Ovary (tissue), 7 donors: ENCODE measurements at regions not wholly inside any gene's neighbourhood (a gene's known extent, or its start where the extent isn't known, plus 50 kb on each side); places are given as distances from the start of the nearest gene placed in this dataset.

ENCODE experiments used
- DNase-seq, 5 donors: peaks; one replicate each; pipeline ENCODE4 v3.0.0-alpha.2; 2019 to 2020
- H3K27ac ChIP-seq, 2 donors: fragments of 200-600 bp; one replicate each; pipeline versions ENCODE4 v1.5.1 to v1.8.0; 2019 to 2022
- H3K27me3 ChIP-seq: fragments of 200-600 bp; one replicate; pipeline ENCODE4 v1.8.0; 2022
- H3K36me3 ChIP-seq: fragments of 200-600 bp; sonication (generic); one replicate; pipeline ENCODE4 v1.5.1; 2019
- H3K4me1 ChIP-seq: one replicate; pipeline ENCODE4 v1.8.1; 2013; ENCODE audit warnings: mild to moderate bottlenecking, moderate library complexity; ENCODE audit not compliant: insufficient read depth
- H3K4me3 ChIP-seq: fragments of 200-600 bp; sonication (generic); one replicate; pipeline ENCODE4 v1.5.1; 2017
- H3K9me3 ChIP-seq, 2 donors: fragments of 200-600 bp in 1 of 2; sonication (generic) in 1 of 2; one replicate each; pipeline versions ENCODE4 v1.5.1 to v1.8.1; 2013 to 2019; ENCODE audit warnings: mild to moderate bottlenecking in 1 of 2, moderate library complexity in 1 of 2
- CTCF ChIP-seq, 3 donors: fragments of 450-650 bp in 2 of 3; fragments of 200-600 bp in 1 of 3; IDR thresholded peaks; one replicate each; pipeline versions ENCODE4 v1.5.1 to v1.8.0; 2016 to 2022; ENCODE audit warnings: antibody characterized with exemption in 3 of 3, mild to moderate bottlenecking in 1 of 3
- EP300 ChIP-seq: sonication (generic); formaldehyde crosslinking; IDR thresholded peaks from one replicate; pipeline ENCODE4 v1.6.1; 2017; ENCODE audit warnings: antibody characterized with exemption
- POLR2A ChIP-seq: fragments of 450-650 bp; IDR thresholded peaks from one replicate; pipeline ENCODE4 v1.6.1; 2017; ENCODE audit warnings: antibody characterized with exemption, mild to moderate bottlenecking, moderate library complexity
- WGBS, 3 donors: extraction: QIAGEN DNeasy Blood & Tissue Kit in 1 of 3; methylation state at CpG; one replicate each; pipeline versions ENCODE4 v1.1.5 to v1.1.7; 2013 to 2017; 5-methylcytosine and 5-hydroxymethylcytosine counted together
- intact Hi-C, 4 donors: fragments of 100-400 bp; cut with DNase I; formaldehyde crosslinking; loops; one replicate each; pipeline versions ENCODE4 v1.11.0 to v1.15.1; 2022 to 2023
- donor health status: DM: no; HTN: no; CAD: no; lungs with moderate emphysema.
- donor health status: DM: no; HTN: no; CAD: no.
- donor health status: Bipolar disorder and iron deficiency.
- donor health status: DM: no; HTN: no; CAD: no.
- donor health status: DM: yes; HTN: yes; CAD: no.

GRCh38 chr10:89837165-89838043 lies 136.0 kb downstream of the KIF20B start:
- Histone ChIP-seq H3K27ac (no peak overlapping the region), H3K4me3 (peak overlapping the region; percentile 37), H3K9me3 (no peaks in the 10 kb centered on the region), H3K4me1 (peaks cover 3% of the 10 kb centered on the region), H3K36me3 (no peaks in the 10 kb centered on the region), H3K27me3 (no peaks in the 10 kb centered on the region)
- DNase-seq = peak; percentile 19 to 50 (median 26)
- 1 to 14% (median 3%) methylated on average over 47 to 65 of the region's 65 CpGs for WGBS, 3 donors
- TF ChIP-seq EP300 (no peak), CTCF (IDR thresholded peaks at IDR 0.05) (no peak), POLR2A (no peak)
- intact Hi-C loops = no loop called here

- intact Hi-C loops = no loop called here
- Histone ChIP-seq H3K36me3 (no peaks in the 10 kb centered on the region), H3K4me3 (peak overlapping the region; percentile 37), H3K9me3 (no peaks in the 10 kb centered on the region), H3K4me1 (peaks cover 3% of the 10 kb centered on the region), H3K27me3 (no peaks in the 10 kb centered on the region), H3K27ac (no peak overlapping the region)
- no peak for DNase-seq
- no peak for TF ChIP-seq EP300
- no peak for TF ChIP-seq POLR2A
- TF ChIP-seq CTCF (IDR thresholded peaks at IDR 0.05) = no peak
- 34 to 49% (median 47%) methylated on average over 23 of the region's 23 CpGs for WGBS, 3 donors
Measured at GRCh38 chr10:89838044-89838615, 136.7 kb downstream of the KIF20B start.

- intact Hi-C loops = no loop called here
Measured at GRCh38 chr10:89845541-89846280, 144.3 kb downstream of the KIF20B start.

More at GRCh38 chr10:89845541-89846280, 144.3 kb downstream of the KIF20B start:
- DNase-seq = no peak
- H3K36me3 ChIP-seq = no peaks in the 10 kb centered on the region
- no peaks in the 10 kb centered on the region for H3K27me3 ChIP-seq
- no peaks in the 10 kb centered on the region for H3K4me1 ChIP-seq
- H3K4me3 ChIP-seq = no peak overlapping the region
- 70 to 75% (median 74%) methylated on average over 2 of the region's 2 CpGs for WGBS, 3 donors
- no peak for TF ChIP-seq EP300
- no peak for TF ChIP-seq POLR2A
- TF ChIP-seq CTCF (IDR thresholded peaks at IDR 0.05) = no peak
- H3K9me3 ChIP-seq = no peaks in the 10 kb centered on the region
- H3K27ac ChIP-seq = no peak overlapping the region
